GM18519 (cell line): ENCODE measurements at regions not wholly inside any gene's neighbourhood (a gene's known extent, or its start where the extent isn't known, plus 50 kb on each side); places are given as distances from the start of the nearest gene placed in this dataset.

Experiments
- ATAC-seq: cut with Tn5 transposase; IDR thresholded peaks from one replicate; pipeline ENCODE4 v1.9.1; 2021; ENCODE audit warnings: mild to moderate bottlenecking, moderate library complexity; ENCODE audit not compliant: unreplicated experiment, low FRiP score

- no peak for ATAC-seq
Observed at GRCh38 chr2:224264259-224264658, 137.6 kb downstream of the FAM124B start.

GRCh38 chr2:224263571-224264043 lies 138.3 kb downstream of the FAM124B start:
- no peak for ATAC-seq

GRCh38 chr2:224261326-224261725 lies 140.6 kb downstream of the FAM124B start:
- no peak for ATAC-seq

- no peak for ATAC-seq
Observed at GRCh38 chr2:224260372-224261020, 141.4 kb downstream of the FAM124B start.

GRCh38 chr2:224259831-224260230 lies 142.1 kb downstream of the FAM124B start:
- no peak for ATAC-seq

- ATAC-seq: no peak
Observed at GRCh38 chr2:224258059-224258458, 143.8 kb downstream of the FAM124B start.

- ATAC-seq: no peak
Observed at GRCh38 chr2:224257156-224257555, 144.8 kb downstream of the FAM124B start.

- no peak for ATAC-seq
Observed at GRCh38 chr2:224253464-224253863, 148.4 kb downstream of the FAM124B start.

GRCh38 chr2:224252631-224253030 lies 149.3 kb downstream of the FAM124B start:
- ATAC-seq: no peak

GRCh38 chr2:224248944-224249371 lies 152.9 kb downstream of the FAM124B start:
- no peak for ATAC-seq

- ATAC-seq: no peak
Observed at GRCh38 chr2:224242561-224242960, 159.3 kb downstream of the FAM124B start.

- no peak for ATAC-seq
Observed at GRCh38 chr2:224241812-224242211, 160.1 kb downstream of the FAM124B start.

GRCh38 chr2:224241001-224241400 lies 160.9 kb downstream of the FAM124B start:
- no peak for ATAC-seq

- no peak for ATAC-seq
Observed at GRCh38 chr2:224223851-224224555, 177.9 kb downstream of the FAM124B start.

GRCh38 chr2:224222974-224223373 lies 178.9 kb downstream of the FAM124B start:
- ATAC-seq: no peak

- ATAC-seq: no peak
Observed at GRCh38 chr2:224222291-224222690, 179.6 kb downstream of the FAM124B start.

GRCh38 chr2:224221455-224221913 lies 180.4 kb downstream of the FAM124B start:
- ATAC-seq: no peak

- no peak for ATAC-seq
Observed at GRCh38 chr2:224220586-224221255, 181.2 kb downstream of the FAM124B start.

- ATAC-seq: no peak
Observed at GRCh38 chr2:224219781-224220180, 180.7 kb upstream of the SERPINE2 start.

- no peak for ATAC-seq
Observed at GRCh38 chr2:224217962-224218347, 178.9 kb upstream of the SERPINE2 start.

- no peak for ATAC-seq
Observed at GRCh38 chr2:224217233-224217961, 178.3 kb upstream of the SERPINE2 start.
